Caco-2 (cell line): ENCODE measurements at regions not wholly inside any gene's neighbourhood (a gene's known extent, or its start where the extent isn't known, plus 50 kb on each side); places are given as distances from the start of the nearest gene placed in this dataset.
"Not testable (repeated sequence)": the region's sequence is repeated elsewhere in the genome, so short reads cannot be mapped to it uniquely, and the experiment has no call there.

Source experiments
- BruUV-seq: library from RNA; stranded (reverse); fragments of 400-500 nt; replicated peaks from 2 replicates; lab custom pipeline; 2021; lab: Mats Ljungman, UMichigan
- CTCF ChIA-PET: fragments of 300-600 bp; sonication (Branson Sonifier 250); formaldehyde crosslinking; loops from one replicate; lab custom pipeline; 2022; ENCODE audit warnings: antibody characterized with exemption; lab: Charles Lee
- POLR2A ChIA-PET: fragments of 300-600 bp; sonication (Branson Sonifier 250); formaldehyde crosslinking; loops from one replicate; lab custom pipeline; 2022; ENCODE audit warnings: antibody characterized with exemption; lab: Charles Lee
- DNase-seq, 2 experiments: peaks; one replicate each; pipeline versions ENCODE4 v3.0.0 to v3.0.0-alpha.2; 2020 to 2022
- H3K27me3 ChIP-seq: replicated peaks from 2 replicates; pipeline ENCODE4 v1.6.0; 2011; ENCODE audit warnings: low read length; ENCODE audit not compliant: control insufficient read depth, insufficient read depth
- H3K36me3 ChIP-seq: 2 replicates; pipeline ENCODE4 v1.5.1; 2011; ENCODE audit warnings: low read length; ENCODE audit not compliant: control insufficient read depth, insufficient read depth
- H3K4me1 ChIP-seq: fragments of 250-450 bp; sonication (Bioruptor Pico); 2 replicates; pipeline ENCODE4 v1.5.1; 2020; ENCODE audit warnings: mild to moderate bottlenecking
- H3K4me3 ChIP-seq: 2 replicates; pipeline ENCODE4 v1.5.1; 2011; ENCODE audit warnings: low read depth, mild to moderate bottlenecking, control low read depth, low read length
- H3K9me3 ChIP-seq: fragments of 250-450 bp; sonication (Bioruptor Pico); 2 replicates; pipeline ENCODE4 v1.5.1; 2020; ENCODE audit warnings: mild to moderate bottlenecking, moderate library complexity
- H3K27ac Mint-ChIP-seq: one replicate; pipeline ENCODE4 v1.8.0; 2022; ENCODE audit warnings: mixed read lengths; ENCODE audit not compliant: unreplicated experiment
- H3K27me3 Mint-ChIP-seq: one replicate; pipeline ENCODE4 v1.8.0; 2022; ENCODE audit warnings: mixed read lengths; ENCODE audit not compliant: insufficient read depth, unreplicated experiment
- H3K36me3 Mint-ChIP-seq: one replicate; pipeline ENCODE4 v1.8.0; 2022; ENCODE audit warnings: mild to moderate bottlenecking, mixed read lengths; ENCODE audit not compliant: insufficient read depth, unreplicated experiment
- H3K4me1 Mint-ChIP-seq: one replicate; pipeline ENCODE4 v1.8.0; 2022; ENCODE audit warnings: low read depth, mixed read lengths; ENCODE audit not compliant: unreplicated experiment
- H3K4me3 Mint-ChIP-seq: one replicate; pipeline ENCODE4 v1.8.0; 2022; ENCODE audit warnings: mild to moderate bottlenecking, moderate library complexity, mixed read lengths; ENCODE audit not compliant: unreplicated experiment
- H3K9me3 Mint-ChIP-seq: one replicate; pipeline ENCODE4 v1.8.0; 2022; ENCODE audit warnings: mixed read lengths; ENCODE audit not compliant: unreplicated experiment
- CTCF ChIP-seq, 2 experiments: fragments of 200-600 bp in 1 of 2; IDR thresholded peaks; 1 replicate in 1 of 2; 2 replicates in 1 of 2; pipeline versions ENCODE4 v1.5.1 to v1.8.0; 2011 to 2022; ENCODE audit warnings: antibody characterized with exemption in 1 of 2, control low read depth in 1 of 2, inconsistent platforms in 1 of 2, low read depth in 1 of 2, low read length in 1 of 2, mild to moderate bottlenecking in 1 of 2, moderate library complexity in 1 of 2; ENCODE audit not compliant: insufficient read depth in 1 of 2, severe bottlenecking in 1 of 2, unreplicated experiment in 1 of 2
- intact Hi-C: fragments of 100-400 bp; cut with micrococcal nuclease; formaldehyde crosslinking; loops from one replicate; pipeline ENCODE4 v1.10.0; 2022; ENCODE audit not compliant: unreplicated experiment

GRCh38 chr5:53298841-53299240 is 181.6 kb upstream of the FST start:
- DNase-seq: no peak
- Histone ChIP-seq H3K4me1 (no peaks in the 10 kb centered on the region), H3K9me3 (no peaks in the 10 kb centered on the region), H3K27me3 (no peaks in the 10 kb centered on the region), H3K36me3 (no peaks in the 10 kb centered on the region), H3K4me3 (no peak overlapping the region)
- no peaks in the 10 kb centered on the region for H3K27me3 Mint-ChIP-seq
- no peak for TF ChIP-seq CTCF (IDR thresholded peaks at IDR 0.05; ENCODE audit: insufficient read depth in 1 of 2, low read depth in 1 of 2, low read length in 1 of 2, severe bottlenecking in 1 of 2, unreplicated experiment in 1 of 2)
- BruUV-seq: no TSS peak
- no peak overlapping the region for H3K27ac Mint-ChIP-seq
- H3K36me3 Mint-ChIP-seq: no peaks in the 10 kb centered on the region
- no peak overlapping the region for H3K4me3 Mint-ChIP-seq
- intact Hi-C loops: no loop called here
- ChIA-PET CTCF (no interaction called here), POLR2A (no interaction called here)
- H3K4me1 Mint-ChIP-seq: no peaks in the 10 kb centered on the region
- H3K9me3 Mint-ChIP-seq: no peaks in the 10 kb centered on the region

- DNase-seq: no peak
- Mint-ChIP-seq H3K4me1 (no peaks in the 10 kb centered on the region), H3K27me3 (no peaks in the 10 kb centered on the region), H3K36me3 (no peaks in the 10 kb centered on the region), H3K27ac (no peak overlapping the region), H3K9me3 (no peaks in the 10 kb centered on the region), H3K4me3 (no peak overlapping the region)
- Histone ChIP-seq H3K9me3 (no peaks in the 10 kb centered on the region), H3K36me3 (no peaks in the 10 kb centered on the region), H3K27me3 (no peaks in the 10 kb centered on the region), H3K4me1 (no peaks in the 10 kb centered on the region), H3K4me3 (no peak overlapping the region)
- intact Hi-C loops: no loop called here
- BruUV-seq: no TSS peak
- CTCF ChIA-PET: no interaction called here
- POLR2A ChIA-PET: no interaction called here
- TF ChIP-seq CTCF (IDR thresholded peaks at IDR 0.05; ENCODE audit: insufficient read depth in 1 of 2, low read depth in 1 of 2, low read length in 1 of 2, severe bottlenecking in 1 of 2, unreplicated experiment in 1 of 2): no peak
Observed at GRCh38 chr5:53302529-53302928, 177.9 kb upstream of the FST start.

GRCh38 chr5:53303105-53303504 is 177.3 kb upstream of the FST start:
- DNase-seq: no peak
- Histone ChIP-seq H3K4me3 (no peak overlapping the region), H3K9me3 (no peaks in the 10 kb centered on the region; the same call in 1 of the 2 replicates), H3K4me1 (no peaks in the 10 kb centered on the region), H3K36me3 (no peaks in the 10 kb centered on the region), H3K27me3 (no peaks in the 10 kb centered on the region)
- H3K4me3 Mint-ChIP-seq: no peak overlapping the region
- H3K36me3 Mint-ChIP-seq: no peaks in the 10 kb centered on the region
- ChIA-PET CTCF (no interaction called here), POLR2A (no interaction called here)
- BruUV-seq: no TSS peak
- intact Hi-C loops: no loop called here
- no peak for TF ChIP-seq CTCF (IDR thresholded peaks at IDR 0.05; ENCODE audit: insufficient read depth in 1 of 2, low read depth in 1 of 2, low read length in 1 of 2, severe bottlenecking in 1 of 2, unreplicated experiment in 1 of 2)
- no peaks in the 10 kb centered on the region for H3K27me3 Mint-ChIP-seq
- no peak overlapping the region for H3K27ac Mint-ChIP-seq
- H3K4me1 Mint-ChIP-seq: no peaks in the 10 kb centered on the region
- peaks cover 3% of the 10 kb centered on the region for H3K9me3 Mint-ChIP-seq

- H3K27ac Mint-ChIP-seq, DNase-seq, H3K4me1 ChIP-seq, H3K4me3 Mint-ChIP-seq, H3K36me3 Mint-ChIP-seq, H3K27me3 Mint-ChIP-seq, POLR2A ChIA-PET, H3K9me3 ChIP-seq, BruUV-seq, H3K4me3 ChIP-seq, H3K4me1 Mint-ChIP-seq, CTCF ChIA-PET, H3K36me3 ChIP-seq, intact Hi-C loops, H3K27me3 ChIP-seq: not testable (repeated sequence)
- H3K9me3 Mint-ChIP-seq: peaks cover 11% of the 10 kb centered on the region
Observed at GRCh38 chr5:53305316-53305715, 175.1 kb upstream of the FST start.
